Chondrocyte (in vitro differentiated cells): ENCODE measurements at regions not wholly inside any gene's neighbourhood (a gene's known extent, or its start where the extent isn't known, plus 50 kb on each side); places are given as distances from the start of the nearest gene placed in this dataset.

Experiments used
- DNase-seq: peaks from one replicate; pipeline ENCODE4 v3.0.0; 2021; ENCODE audit warnings: mixed read lengths, low spot score
- H3K27ac Mint-ChIP-seq: one replicate; pipeline ENCODE4 v1.8.0; 2021; ENCODE audit warnings: mild to moderate bottlenecking, moderate library complexity, mixed read lengths; ENCODE audit not compliant: unreplicated experiment
- H3K27me3 Mint-ChIP-seq: 2 replicates; pipeline ENCODE4 v1.8.0; 2021; ENCODE audit warnings: low read depth, mixed read lengths
- H3K36me3 Mint-ChIP-seq: 2 replicates; pipeline ENCODE4 v1.8.0; 2021; ENCODE audit warnings: low read depth, mixed read lengths
- H3K4me1 Mint-ChIP-seq: 2 replicates; pipeline ENCODE4 v1.8.0; 2021; ENCODE audit warnings: low read depth, mild to moderate bottlenecking, mixed read lengths
- H3K4me3 Mint-ChIP-seq: one replicate; pipeline ENCODE4 v1.8.0; 2021; ENCODE audit warnings: mild to moderate bottlenecking, moderate library complexity, mixed read lengths; ENCODE audit not compliant: unreplicated experiment
- H3K9me3 Mint-ChIP-seq: 2 replicates; pipeline ENCODE4 v1.8.0; 2021; ENCODE audit warnings: low read depth, mixed read lengths
- TF ChIP-seq, protein P1 (sequence below): fragments of 200-600 bp; sonication (generic); IDR thresholded peaks from 2 replicates; pipeline ENCODE4 v1.5.0; 2021; ENCODE audit warnings: antibody characterized with exemption, mild to moderate bottlenecking, moderate library complexity

DNA sequence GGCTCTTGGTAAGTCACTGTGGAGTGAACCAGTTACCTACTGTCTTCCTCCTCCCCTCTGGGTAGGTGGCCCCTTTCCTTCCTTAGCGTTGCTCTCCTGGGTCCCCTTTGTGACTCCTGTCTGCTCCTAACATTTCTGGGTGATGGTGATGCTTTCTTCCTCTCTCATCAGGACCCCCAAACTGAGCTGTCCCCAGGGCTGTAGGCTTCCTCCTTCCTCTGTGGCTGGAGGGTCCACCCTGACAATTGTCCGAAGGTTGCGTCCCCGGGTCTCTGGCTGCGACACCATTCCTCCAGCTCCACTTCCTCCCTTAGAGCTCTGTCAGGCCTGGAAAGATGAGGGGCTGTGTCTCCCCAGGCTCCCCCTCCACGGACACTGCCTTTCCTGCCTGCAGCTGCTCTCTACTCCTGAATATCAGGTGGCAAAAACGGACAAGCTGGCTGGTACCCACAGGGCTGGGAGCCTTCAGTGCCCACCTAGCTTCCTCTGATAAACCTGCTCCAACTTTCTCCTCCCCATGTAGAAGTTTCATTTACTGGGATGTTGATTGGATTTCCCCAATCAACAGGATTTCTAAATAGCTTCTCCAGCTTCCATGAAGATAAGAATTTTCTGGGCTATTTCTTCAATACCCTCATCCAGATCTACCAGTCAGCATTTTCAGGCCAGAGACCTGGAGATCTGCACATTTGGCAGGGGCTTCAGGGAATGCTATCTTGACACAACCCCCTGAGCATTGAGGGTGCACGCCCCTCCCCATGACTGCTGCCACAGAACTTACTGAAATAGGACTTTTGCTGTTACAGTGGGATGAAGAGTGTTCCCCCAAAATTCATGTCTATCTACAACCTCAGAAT lies 506.5 kb downstream of the TCERG1L start:
- TF ChIP-seq, protein P1, sequence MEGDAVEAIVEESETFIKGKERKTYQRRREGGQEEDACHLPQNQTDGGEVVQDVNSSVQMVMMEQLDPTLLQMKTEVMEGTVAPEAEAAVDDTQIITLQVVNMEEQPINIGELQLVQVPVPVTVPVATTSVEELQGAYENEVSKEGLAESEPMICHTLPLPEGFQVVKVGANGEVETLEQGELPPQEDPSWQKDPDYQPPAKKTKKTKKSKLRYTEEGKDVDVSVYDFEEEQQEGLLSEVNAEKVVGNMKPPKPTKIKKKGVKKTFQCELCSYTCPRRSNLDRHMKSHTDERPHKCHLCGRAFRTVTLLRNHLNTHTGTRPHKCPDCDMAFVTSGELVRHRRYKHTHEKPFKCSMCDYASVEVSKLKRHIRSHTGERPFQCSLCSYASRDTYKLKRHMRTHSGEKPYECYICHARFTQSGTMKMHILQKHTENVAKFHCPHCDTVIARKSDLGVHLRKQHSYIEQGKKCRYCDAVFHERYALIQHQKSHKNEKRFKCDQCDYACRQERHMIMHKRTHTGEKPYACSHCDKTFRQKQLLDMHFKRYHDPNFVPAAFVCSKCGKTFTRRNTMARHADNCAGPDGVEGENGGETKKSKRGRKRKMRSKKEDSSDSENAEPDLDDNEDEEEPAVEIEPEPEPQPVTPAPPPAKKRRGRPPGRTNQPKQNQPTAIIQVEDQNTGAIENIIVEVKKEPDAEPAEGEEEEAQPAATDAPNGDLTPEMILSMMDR = no peak
- Mint-ChIP-seq H3K27ac (no peak overlapping the region), H3K4me1 (no peaks in the 10 kb centered on the region), H3K27me3 (no peaks in the 10 kb centered on the region), H3K4me3 (no peak overlapping the region), H3K9me3 (peaks cover 31% of the 10 kb centered on the region), H3K36me3 (no peaks in the 10 kb centered on the region)
- no peak for DNase-seq

DNA sequence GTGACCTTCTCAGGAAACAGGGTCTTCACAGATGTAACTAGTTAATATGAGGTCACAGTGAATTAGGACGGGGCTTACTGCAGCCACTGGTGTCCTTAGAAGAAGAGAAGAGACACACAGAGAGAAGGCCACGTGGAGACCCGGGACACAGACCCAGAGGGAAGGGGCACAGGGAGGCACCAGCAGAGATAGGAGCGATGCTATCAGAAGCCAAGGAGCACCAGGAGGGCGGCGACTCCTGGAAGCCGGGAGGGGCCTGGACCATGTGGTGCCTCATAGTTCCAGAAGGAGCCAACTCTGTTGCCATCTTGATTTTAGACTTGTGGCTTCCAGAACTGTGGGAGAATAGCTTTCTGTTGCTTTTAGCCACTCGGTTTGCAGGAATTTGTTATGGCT lies 505.9 kb downstream of the TCERG1L start:
- Mint-ChIP-seq H3K4me3 (no peak overlapping the region), H3K9me3 (peaks cover 27% of the 10 kb centered on the region), H3K36me3 (no peaks in the 10 kb centered on the region), H3K27ac (no peak overlapping the region), H3K27me3 (no peaks in the 10 kb centered on the region), H3K4me1 (no peaks in the 10 kb centered on the region)
- TF ChIP-seq, protein P1 = no peak
- no peak for DNase-seq

DNA sequence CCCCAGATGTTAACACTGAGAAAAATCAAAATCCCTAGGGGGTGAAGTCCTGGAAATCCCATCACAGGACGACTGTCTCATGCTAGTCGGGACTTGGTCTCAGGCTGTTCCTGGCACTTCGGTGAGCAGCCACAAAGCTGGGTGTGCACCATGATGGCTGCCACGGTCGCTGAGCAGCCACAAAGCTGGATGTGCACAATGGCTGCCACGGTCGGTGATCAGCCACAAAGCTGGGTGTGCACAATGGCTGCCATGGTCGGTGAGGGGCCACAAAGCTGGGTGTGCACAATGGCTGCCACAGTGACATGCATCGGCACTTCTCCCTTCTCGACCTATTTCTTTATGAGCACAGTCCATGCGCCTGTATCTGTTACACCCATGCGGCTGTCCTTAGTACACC lies 505.1 kb downstream of the TCERG1L start:
- Mint-ChIP-seq H3K27ac (no peak overlapping the region), H3K27me3 (no peaks in the 10 kb centered on the region), H3K9me3 (peaks cover 23% of the 10 kb centered on the region), H3K4me3 (no peak overlapping the region), H3K4me1 (no peaks in the 10 kb centered on the region), H3K36me3 (no peaks in the 10 kb centered on the region)
- TF ChIP-seq, protein P1 = no peak
- no peak for DNase-seq

DNA sequence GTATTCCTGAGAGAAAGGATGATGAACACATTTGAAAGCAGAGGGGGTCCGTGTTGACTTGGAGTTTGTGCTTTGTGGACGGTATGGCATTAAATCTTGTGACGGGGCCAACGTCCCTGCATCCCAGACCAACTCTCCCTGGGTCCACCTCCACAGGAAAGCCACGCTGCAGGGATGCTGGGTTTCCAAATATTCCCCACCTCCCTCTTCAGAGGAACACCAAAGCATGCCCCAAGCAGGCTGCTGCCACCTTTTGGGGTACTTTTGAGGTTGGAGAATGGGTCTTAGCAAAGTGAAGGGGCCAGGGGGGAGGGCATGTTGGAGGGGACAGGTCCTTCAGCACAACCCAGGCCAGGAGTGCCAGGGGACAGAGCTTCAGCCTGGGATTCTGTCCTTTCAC lies 504.4 kb downstream of the TCERG1L start:
- Mint-ChIP-seq H3K36me3 (no peaks in the 10 kb centered on the region), H3K9me3 (peaks cover 21% of the 10 kb centered on the region), H3K4me1 (no peaks in the 10 kb centered on the region), H3K27ac (no peak overlapping the region), H3K4me3 (no peak overlapping the region), H3K27me3 (no peaks in the 10 kb centered on the region)
- TF ChIP-seq, protein P1 = no peak
- no peak for DNase-seq

DNA sequence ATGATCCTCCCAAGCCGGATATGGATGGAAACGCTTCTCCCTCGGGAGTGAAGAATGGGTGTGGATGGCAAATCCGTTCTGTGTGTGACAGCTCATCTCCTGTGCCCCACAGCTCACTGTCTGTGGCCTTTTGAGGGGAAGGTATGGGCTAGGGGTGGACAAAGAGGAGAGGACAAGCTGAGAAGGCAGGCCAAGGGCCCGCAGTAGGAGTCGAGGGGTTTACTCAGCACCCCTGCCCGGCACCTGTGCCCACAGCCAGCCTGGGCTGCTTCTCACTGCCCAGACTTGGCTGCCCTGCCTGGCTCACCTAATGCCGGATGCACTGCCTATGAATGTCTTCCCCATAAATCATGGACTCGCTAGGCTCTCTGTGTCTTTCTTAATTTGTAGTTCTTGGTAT lies 503.8 kb downstream of the TCERG1L start:
- TF ChIP-seq, protein P1 = no peak
- Mint-ChIP-seq H3K27me3 (no peaks in the 10 kb centered on the region), H3K9me3 (peaks cover 19% of the 10 kb centered on the region), H3K36me3 (no peaks in the 10 kb centered on the region), H3K4me1 (no peaks in the 10 kb centered on the region), H3K27ac (no peak overlapping the region), H3K4me3 (no peak overlapping the region)
- no peak for DNase-seq
